ENCODE measurements at regions not wholly inside any gene's neighbourhood (a gene's known extent, or its start where the extent isn't known, plus 50 kb on each side); places are given as distances from the start of the nearest gene placed in this dataset.
A peak's percentile ranks its signal among the peaks of the same experiment; 100 is the strongest.

DNA sequence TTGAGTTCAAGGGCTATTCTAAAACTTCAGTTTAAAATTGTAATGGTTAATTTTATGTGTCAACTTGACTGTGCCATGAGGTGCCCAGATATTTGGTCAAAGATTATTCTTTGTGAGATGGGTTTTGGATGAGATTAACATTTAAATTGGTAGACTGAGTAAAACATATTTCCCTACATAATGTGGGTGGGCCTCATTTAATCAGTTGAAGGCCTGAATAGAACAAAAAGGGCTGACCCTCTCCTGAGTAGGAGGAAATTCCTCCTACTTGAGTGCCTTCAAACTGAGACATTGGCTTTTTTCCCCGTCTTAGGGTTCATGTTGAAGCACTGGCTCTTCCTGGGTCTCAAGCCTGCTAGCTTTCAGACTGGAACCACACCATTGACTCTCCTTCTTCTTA lies 89.6 kb upstream of the FAM9A start:
- no peaks in the 10 kb centered on the region for H3K4me1 ChIP-seq
- H3K27ac ChIP-seq, result no peak overlapping the region
- H3K4me3 ChIP-seq, result no peak overlapping the region
- H3K9me3 ChIP-seq, result peaks cover 0 to 5% of the 10 kb centered on the region in 2 donors
- H3K27me3 ChIP-seq, result no peaks in the 10 kb centered on the region
- DNase-seq (ENCODE audit: low spot score in 2 of 2), result no peak
- TF ChIP-seq, protein P1, sequence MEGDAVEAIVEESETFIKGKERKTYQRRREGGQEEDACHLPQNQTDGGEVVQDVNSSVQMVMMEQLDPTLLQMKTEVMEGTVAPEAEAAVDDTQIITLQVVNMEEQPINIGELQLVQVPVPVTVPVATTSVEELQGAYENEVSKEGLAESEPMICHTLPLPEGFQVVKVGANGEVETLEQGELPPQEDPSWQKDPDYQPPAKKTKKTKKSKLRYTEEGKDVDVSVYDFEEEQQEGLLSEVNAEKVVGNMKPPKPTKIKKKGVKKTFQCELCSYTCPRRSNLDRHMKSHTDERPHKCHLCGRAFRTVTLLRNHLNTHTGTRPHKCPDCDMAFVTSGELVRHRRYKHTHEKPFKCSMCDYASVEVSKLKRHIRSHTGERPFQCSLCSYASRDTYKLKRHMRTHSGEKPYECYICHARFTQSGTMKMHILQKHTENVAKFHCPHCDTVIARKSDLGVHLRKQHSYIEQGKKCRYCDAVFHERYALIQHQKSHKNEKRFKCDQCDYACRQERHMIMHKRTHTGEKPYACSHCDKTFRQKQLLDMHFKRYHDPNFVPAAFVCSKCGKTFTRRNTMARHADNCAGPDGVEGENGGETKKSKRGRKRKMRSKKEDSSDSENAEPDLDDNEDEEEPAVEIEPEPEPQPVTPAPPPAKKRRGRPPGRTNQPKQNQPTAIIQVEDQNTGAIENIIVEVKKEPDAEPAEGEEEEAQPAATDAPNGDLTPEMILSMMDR (IDR thresholded peaks at IDR 0.05), result no peak
- intact Hi-C loops (cut with DNase I), result no loop called here
- H3K36me3 ChIP-seq, result no peaks in the 10 kb centered on the region

DNA sequence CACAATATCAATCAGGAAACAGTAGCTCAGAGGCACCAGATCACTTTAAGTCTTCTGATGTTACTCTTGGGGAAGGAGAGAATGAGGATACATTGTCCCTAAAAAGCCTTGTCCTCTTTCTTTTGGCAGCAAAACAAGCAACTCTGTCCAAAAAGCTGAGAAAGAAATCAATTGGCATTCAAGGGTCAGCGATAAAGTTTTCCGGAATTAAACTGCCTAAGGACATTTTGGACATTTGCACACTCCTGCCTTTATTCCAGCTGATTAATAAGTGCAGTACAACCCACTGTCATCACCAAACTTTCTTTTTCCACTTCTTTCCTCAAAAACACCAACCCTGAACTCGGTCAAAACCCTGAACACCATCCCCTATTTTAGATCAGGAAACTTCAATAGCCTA lies 85.8 kb upstream of the FAM9A start:
- intact Hi-C loops (cut with DNase I), result no loop called here
- DNase-seq (ENCODE audit: low spot score in 2 of 2), result no peak
- TF ChIP-seq, protein P1 (IDR thresholded peaks at IDR 0.05), result no peak

DNA sequence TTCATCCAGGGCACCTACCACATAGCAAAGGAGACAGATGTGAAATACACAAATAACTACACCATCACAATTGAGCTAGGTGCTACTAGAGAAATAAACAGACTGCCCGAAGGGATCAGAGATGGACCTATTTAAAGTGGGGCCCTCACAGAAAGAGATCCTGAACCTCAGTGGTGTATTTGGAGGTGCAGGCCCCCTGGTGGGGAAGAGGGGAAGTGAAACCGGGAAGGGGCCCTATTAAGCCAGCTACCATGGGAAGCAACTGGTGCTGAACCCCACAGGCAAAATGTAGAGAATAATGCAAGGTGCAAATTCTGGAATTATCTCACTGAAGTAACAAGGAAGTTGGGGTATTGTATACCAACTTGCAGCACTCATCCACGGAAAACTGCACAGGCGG lies 78.6 kb upstream of the FAM9A start:
- Histone ChIP-seq H3K27me3 (no peaks in the 10 kb centered on the region), H3K4me1 (no peaks in the 10 kb centered on the region), H3K36me3 (no peaks in the 10 kb centered on the region), H3K4me3 (no peak overlapping the region), H3K9me3 (no peaks in the 10 kb centered on the region), H3K27ac (no peak overlapping the region)
- DNase-seq (ENCODE audit: low spot score in 2 of 2), result no peak
- intact Hi-C loops (cut with DNase I), result no loop called here
- TF ChIP-seq, protein P1 (IDR thresholded peaks at IDR 0.05), result peak in 2 of 3 experiments; percentile 30 to 34

More for the DNA sequence above, 85.8 kb upstream of the FAM9A start:
- H3K4me3 ChIP-seq, result no peak overlapping the region
- peaks cover 0 to 3% of the 10 kb centered on the region in 2 donors for H3K9me3 ChIP-seq
- H3K27ac ChIP-seq, result no peak overlapping the region
- H3K27me3 ChIP-seq, result no peaks in the 10 kb centered on the region
- no peaks in the 10 kb centered on the region for H3K4me1 ChIP-seq
- H3K36me3 ChIP-seq, result no peaks in the 10 kb centered on the region

DNA sequence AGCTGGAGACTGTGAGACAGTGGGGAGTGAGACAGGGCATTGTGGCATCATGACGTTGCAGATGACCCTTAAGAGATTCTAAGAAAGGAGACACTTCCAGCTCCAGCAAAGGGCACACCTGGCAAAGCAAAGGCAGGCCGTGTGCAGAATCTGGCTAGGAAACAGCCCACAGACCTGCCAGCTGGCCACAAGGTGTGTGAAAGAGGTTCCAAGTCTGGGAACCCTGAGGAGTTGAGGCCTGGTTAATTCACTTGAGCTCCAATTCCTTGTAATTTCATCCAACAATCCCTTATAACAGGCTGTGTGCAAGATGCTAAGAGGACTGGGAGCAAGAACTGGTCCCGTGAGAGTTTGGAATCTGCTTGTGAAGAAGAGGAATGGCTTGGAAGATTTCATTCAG lies 72.8 kb upstream of the FAM9A start:
- Histone ChIP-seq H3K9me3 (no peaks in the 10 kb centered on the region), H3K36me3 (no peaks in the 10 kb centered on the region), H3K4me3 (no peak overlapping the region), H3K27ac (no peak overlapping the region), H3K27me3 (no peaks in the 10 kb centered on the region), H3K4me1 (peaks cover 0 to 14% of the 10 kb centered on the region in 2 donors)
- DNase-seq (ENCODE audit: low spot score in 2 of 2), result no peak
- TF ChIP-seq, protein P1 (IDR thresholded peaks at IDR 0.05), result no peak
- intact Hi-C loops (cut with DNase I), result no loop called here

DNA sequence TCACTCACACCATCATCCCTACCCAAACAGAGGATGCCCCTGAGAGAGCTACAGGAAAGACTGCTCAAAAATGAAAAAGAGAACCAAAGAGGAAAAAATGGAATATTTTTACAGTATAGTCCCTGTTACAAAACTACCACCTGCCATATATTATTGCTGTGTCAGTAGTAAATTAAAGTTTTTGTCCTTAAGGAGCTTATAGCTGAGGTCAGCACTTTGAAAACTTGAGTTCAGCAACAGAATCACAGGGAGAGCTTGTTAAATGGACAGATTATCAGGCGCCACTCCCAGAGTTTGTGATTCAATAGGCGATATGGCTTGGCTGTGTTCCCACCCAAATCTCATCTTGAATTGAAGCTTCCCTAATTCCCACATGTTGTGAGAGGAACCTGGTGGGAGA lies 71.9 kb upstream of the FAM9A start:
- intact Hi-C loops (cut with DNase I), result no loop called here
- Histone ChIP-seq H3K27ac (no peak overlapping the region), H3K9me3 (no peaks in the 10 kb centered on the region), H3K36me3 (no peaks in the 10 kb centered on the region), H3K4me3 (no peak overlapping the region), H3K4me1 (peaks cover 0 to 14% of the 10 kb centered on the region in 2 donors), H3K27me3 (no peaks in the 10 kb centered on the region)
- DNase-seq (ENCODE audit: low spot score in 2 of 2), result no peak
- TF ChIP-seq, protein P1 (IDR thresholded peaks at IDR 0.05), result no peak

DNA sequence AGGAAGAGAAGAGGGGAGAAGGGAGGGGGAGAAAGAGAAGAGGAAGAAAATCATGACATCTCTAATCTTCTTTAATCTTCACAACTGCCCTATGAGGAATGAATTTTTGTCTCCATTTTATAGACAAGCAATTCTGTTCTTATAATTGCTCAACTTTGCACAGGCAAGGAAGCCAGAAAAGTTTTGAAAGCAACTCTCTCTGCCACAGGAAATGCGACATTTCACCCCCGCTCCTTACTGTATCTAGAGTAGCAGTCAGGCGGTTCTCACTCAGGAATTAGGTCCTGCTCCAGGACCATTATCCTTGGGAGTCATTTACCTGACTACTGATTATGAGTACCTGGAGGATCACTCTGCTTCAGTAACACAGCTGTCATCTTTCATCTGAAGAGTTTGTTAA lies 69.2 kb upstream of the FAM9A start:
- H3K4me3 ChIP-seq, result no peak overlapping the region
- peaks cover 0 to 14% of the 10 kb centered on the region in 2 donors for H3K4me1 ChIP-seq
- H3K27ac ChIP-seq, result no peak overlapping the region
- no peak for DNase-seq (ENCODE audit: low spot score in 2 of 2)
- intact Hi-C loops (cut with DNase I), result no loop called here
- H3K36me3 ChIP-seq, result no peaks in the 10 kb centered on the region
- TF ChIP-seq, protein P1 (IDR thresholded peaks at IDR 0.05), result no peak
- no peaks in the 10 kb centered on the region for H3K27me3 ChIP-seq
- H3K9me3 ChIP-seq, result no peaks in the 10 kb centered on the region

Data from ascending aorta (tissue), 2 donors.